GM12872 (cell line): ENCODE measurements at regions not wholly inside any gene's neighbourhood (a gene's known extent, or its start where the extent isn't known, plus 50 kb on each side); places are given as distances from the start of the nearest gene placed in this dataset.

ENCODE experiments used
- TF ChIP-seq, protein P1 (sequence below): IDR thresholded peaks from 3 replicates; pipeline ENCODE4 v1.5.1; 2011; ENCODE audit warnings: low read depth, mild to moderate bottlenecking, low read length, moderate library complexity; ENCODE audit not compliant: insufficient read depth

DNA sequence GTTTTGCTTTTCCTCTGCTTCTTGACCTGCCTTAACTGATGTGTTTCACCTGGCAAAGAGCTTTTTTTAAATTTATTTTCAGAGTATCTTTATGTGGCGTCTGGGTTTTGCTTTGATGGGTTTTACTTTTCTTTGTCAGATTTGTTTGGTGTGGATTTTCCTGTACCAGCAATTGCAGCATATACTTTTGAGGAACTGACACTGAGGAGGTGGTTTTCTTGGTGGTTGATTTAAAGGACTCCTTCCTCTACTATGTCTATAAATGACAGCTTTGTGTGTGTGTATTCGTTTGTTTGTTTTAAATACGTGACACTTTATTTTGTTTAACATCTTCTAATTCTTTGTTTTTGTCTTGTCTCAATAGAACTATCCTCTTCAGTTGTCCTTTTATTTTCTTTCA is 1071.9 kb upstream of the ARRDC3 start:
- TF ChIP-seq, protein P1, sequence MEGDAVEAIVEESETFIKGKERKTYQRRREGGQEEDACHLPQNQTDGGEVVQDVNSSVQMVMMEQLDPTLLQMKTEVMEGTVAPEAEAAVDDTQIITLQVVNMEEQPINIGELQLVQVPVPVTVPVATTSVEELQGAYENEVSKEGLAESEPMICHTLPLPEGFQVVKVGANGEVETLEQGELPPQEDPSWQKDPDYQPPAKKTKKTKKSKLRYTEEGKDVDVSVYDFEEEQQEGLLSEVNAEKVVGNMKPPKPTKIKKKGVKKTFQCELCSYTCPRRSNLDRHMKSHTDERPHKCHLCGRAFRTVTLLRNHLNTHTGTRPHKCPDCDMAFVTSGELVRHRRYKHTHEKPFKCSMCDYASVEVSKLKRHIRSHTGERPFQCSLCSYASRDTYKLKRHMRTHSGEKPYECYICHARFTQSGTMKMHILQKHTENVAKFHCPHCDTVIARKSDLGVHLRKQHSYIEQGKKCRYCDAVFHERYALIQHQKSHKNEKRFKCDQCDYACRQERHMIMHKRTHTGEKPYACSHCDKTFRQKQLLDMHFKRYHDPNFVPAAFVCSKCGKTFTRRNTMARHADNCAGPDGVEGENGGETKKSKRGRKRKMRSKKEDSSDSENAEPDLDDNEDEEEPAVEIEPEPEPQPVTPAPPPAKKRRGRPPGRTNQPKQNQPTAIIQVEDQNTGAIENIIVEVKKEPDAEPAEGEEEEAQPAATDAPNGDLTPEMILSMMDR: no peak

GRCh38 chr5:92444888-92445287 is 1061.8 kb upstream of the ARRDC3 start:
- TF ChIP-seq, protein P1: no peak

DNA sequence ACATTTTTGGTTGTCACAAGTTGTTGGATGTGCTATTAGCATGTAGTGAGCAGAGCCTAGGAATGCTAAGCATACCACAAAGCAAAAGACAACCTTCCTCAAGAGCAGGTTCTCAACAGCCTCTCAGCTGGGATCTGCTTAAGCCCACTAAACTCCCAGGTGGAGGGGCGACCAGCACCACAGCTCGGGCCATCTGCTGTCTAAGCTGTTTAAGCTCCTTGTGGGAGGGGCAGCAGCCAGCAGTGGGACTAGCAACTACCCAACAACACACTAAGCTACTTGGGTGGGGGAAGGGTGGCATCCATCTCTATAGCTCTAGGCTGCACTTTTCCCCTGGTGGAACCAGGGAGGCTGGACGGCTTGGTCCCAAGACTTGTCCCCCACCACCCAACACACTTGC is 1052.7 kb upstream of the ARRDC3 start:
- TF ChIP-seq, protein P1: no peak

DNA sequence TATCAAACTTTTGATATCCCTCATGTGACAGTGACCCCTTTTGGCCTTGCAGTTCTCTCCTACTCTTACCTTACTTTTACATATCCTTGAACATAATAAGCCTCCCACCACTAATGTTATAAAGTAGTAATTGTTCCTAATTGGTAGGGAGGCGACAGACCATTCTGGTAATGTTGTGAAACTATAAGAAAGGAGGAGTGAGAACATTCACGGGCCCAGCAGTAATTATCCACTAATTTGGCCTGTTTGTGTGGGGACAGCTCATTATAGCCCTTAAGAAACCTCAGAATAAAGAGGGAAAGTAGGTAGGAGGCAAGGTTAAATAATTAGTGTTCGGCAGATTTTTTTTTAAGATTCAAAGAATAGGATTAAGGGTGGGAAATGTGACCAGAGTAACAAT is 1046.5 kb upstream of the ARRDC3 start:
- TF ChIP-seq, protein P1: no peak

DNA sequence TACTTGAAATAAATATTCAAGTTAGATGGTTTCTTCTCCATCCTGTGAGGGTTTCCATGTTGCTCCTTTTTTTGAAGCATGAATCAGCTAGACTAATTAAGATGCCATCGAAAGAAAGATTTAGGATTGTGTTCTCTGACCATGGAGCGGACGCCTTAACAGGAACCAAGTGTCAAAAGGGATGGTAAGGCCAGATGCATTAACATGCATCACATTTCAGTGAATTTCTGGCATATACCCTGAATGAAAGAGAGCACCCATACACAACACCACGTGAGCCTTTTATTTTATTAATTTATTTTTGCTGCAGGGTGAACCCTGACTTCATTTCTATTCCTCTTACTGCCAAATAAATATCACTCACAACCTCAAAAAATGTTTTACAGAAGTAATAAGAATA is 1045.3 kb upstream of the ARRDC3 start:
- TF ChIP-seq, protein P1: no peak

DNA sequence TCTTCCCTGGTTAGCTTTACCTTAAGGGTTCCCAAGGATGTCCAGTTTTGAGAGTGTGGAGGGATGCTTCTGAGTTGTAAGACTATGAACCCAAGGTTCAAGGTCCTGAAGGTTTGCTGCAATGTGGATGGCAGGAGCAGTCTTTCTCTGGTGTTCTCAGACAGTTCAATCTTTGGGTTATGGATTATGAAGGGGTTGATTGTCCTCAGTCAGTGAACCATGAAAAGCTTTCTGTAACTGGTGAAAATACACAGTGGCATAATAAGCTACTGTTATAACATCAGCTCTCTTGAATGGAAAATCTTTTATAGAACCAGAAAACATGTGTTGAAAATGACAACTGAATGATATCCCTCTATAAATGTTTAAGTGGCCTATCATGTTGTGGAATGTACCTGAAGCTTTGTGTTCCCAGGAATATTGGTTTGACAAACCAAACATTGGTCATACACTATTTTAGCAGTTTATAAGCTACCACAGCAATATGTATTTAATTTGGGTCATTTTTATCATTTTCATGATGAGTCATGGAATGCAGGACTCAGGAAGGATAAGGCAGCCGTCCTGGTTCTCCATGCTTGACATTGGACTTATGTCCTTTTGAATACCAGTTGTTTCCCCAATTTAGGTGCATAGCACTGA is 1041.8 kb upstream of the ARRDC3 start:
- TF ChIP-seq, protein P1: no peak

DNA sequence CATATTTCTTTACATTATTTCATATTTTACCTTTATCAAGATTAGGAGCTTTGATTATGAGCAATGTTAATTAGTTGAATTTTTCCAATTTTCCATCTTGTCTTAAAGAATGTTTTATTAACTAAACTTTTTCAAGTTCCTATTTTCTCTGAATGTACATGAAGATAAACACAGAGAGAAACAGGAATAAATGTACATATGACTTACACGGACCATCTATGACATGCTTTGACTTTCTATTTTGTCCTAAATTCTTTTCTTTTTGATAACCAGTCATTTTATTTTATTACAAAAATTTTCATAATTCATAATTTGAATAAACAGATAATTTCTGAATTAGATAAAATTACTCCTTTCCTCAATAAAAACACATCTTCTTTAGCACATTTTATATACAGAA is 1038.8 kb upstream of the ARRDC3 start:
- TF ChIP-seq, protein P1: no peak

- TF ChIP-seq, protein P1: no peak
These were observed 1038.1 kb upstream of the ARRDC3 start for GRCh38 chr5:92421196-92421595.
